Thyroid gland (tissue), 4 donors: ENCODE measurements at regions not wholly inside any gene's neighbourhood (a gene's known extent, or its start where the extent isn't known, plus 50 kb on each side); places are given as distances from the start of the nearest gene placed in this dataset.
"Not testable (repeated sequence)": the region's sequence is repeated elsewhere in the genome, so short reads cannot be mapped to it uniquely, and the experiment has no call there.

Experiments
- DNase-seq, 2 donors: peaks; one replicate each; pipeline ENCODE4 v3.0.0-alpha.2; 2019
- H3K27ac ChIP-seq, 3 donors: fragments of 200-600 bp; sonication (generic); 1 replicate in 2 of 3; 2 replicates in 1 of 3; pipeline ENCODE4 v1.5.1; 2016 to 2019; ENCODE audit warnings: mild to moderate bottlenecking in 1 of 3, moderate library complexity in 1 of 3
- H3K27me3 ChIP-seq: fragments of 200-600 bp; sonication (generic); one replicate; pipeline ENCODE4 v1.5.1; 2019
- H3K36me3 ChIP-seq, 2 donors: fragments of 200-600 bp; sonication (generic); one replicate each; pipeline ENCODE4 v1.5.1; 2016 to 2019
- H3K4me1 ChIP-seq, 2 donors: fragments of 200-600 bp; sonication (generic); one replicate each; pipeline ENCODE4 v1.5.1; 2017 to 2019
- H3K4me3 ChIP-seq, 3 donors: fragments of 200-600 bp; sonication (generic); replicated peaks in 1 of 3; 1 replicate in 2 of 3; 2 replicates in 1 of 3; pipeline ENCODE4 v1.5.1; 2016; ENCODE audit warnings: mild to moderate bottlenecking in 1 of 3
- H3K9me3 ChIP-seq: fragments of 200-600 bp; sonication (generic); one replicate; pipeline ENCODE4 v1.5.1; 2017
- CTCF ChIP-seq, 6 experiments: fragments of 200-600 bp in 3 of 6; fragments of 450-650 bp in 3 of 6; sonication (generic) in 3 of 6; IDR thresholded peaks; one replicate each; pipeline ENCODE4 v1.5.1; 2016 to 2019; ENCODE audit warnings: antibody characterized with exemption in 6 of 6, mild to moderate bottlenecking in 2 of 6, inconsistent platforms in 1 of 6, moderate library complexity in 1 of 6
- POLR2A ChIP-seq, 2 donors: fragments of 450-650 bp; IDR thresholded peaks; one replicate each; pipeline ENCODE4 v1.6.1; 2017; ENCODE audit warnings: antibody characterized with exemption in 2 of 2, mild to moderate bottlenecking in 2 of 2, moderate library complexity in 1 of 2
- whole genome bisulfite sequencing, 2 donors: methylation state at CpG; one replicate each; pipeline ENCODE4 v1.1.5; 2017; 5-methylcytosine and 5-hydroxymethylcytosine counted together
- intact Hi-C: fragments of 100-400 bp; cut with DNase I; formaldehyde crosslinking; loops from one replicate; pipeline ENCODE4 v1.15.1; 2023

- Histone ChIP-seq H3K27me3 (no peaks in the 10 kb centered on the region), H3K27ac (no peak overlapping the region), H3K9me3 (no peaks in the 10 kb centered on the region), H3K36me3 (no peaks in the 10 kb centered on the region), H3K4me3 (no peak overlapping the region), H3K4me1 (no peaks in the 10 kb centered on the region)
- TF ChIP-seq POLR2A (IDR thresholded peaks at IDR 0.05) (no peak), CTCF (IDR thresholded peaks at IDR 0.05) (no peak)
- WGBS, 2 donors: 77 to 90% methylated on average over 2 of the region's 2 CpGs
- DNase-seq: no peak
- intact Hi-C loops: no loop called here
Measured at GRCh38 chr4:20192736-20193135, 59.0 kb upstream of the SLIT2 start.

GRCh38 chr4:20185103-20185502 lies 66.6 kb upstream of the SLIT2 start:
- Histone ChIP-seq H3K9me3 (no peaks in the 10 kb centered on the region), H3K36me3 (no peaks in the 10 kb centered on the region), H3K27me3 (no peaks in the 10 kb centered on the region), H3K27ac (no peak overlapping the region), H3K4me1 (no peaks in the 10 kb centered on the region), H3K4me3 (no peak overlapping the region)
- DNase-seq: no peak
- intact Hi-C loops: no loop called here
- TF ChIP-seq CTCF (IDR thresholded peaks at IDR 0.05): no peak
- TF ChIP-seq POLR2A (IDR thresholded peaks at IDR 0.05): no peak
- 56 to 70% methylated on average over 2 of the region's 2 CpGs for WGBS, 2 donors

GRCh38 chr4:20183131-20183530 lies 68.6 kb upstream of the SLIT2 start:
- intact Hi-C loops, H3K27me3 ChIP-seq, H3K36me3 ChIP-seq, H3K9me3 ChIP-seq, H3K27ac ChIP-seq, H3K4me3 ChIP-seq, DNase-seq, H3K4me1 ChIP-seq: not testable (repeated sequence)
- whole genome bisulfite sequencing, 2 donors: 88 to 92% methylated on average over 5 of the region's 5 CpGs

DNA sequence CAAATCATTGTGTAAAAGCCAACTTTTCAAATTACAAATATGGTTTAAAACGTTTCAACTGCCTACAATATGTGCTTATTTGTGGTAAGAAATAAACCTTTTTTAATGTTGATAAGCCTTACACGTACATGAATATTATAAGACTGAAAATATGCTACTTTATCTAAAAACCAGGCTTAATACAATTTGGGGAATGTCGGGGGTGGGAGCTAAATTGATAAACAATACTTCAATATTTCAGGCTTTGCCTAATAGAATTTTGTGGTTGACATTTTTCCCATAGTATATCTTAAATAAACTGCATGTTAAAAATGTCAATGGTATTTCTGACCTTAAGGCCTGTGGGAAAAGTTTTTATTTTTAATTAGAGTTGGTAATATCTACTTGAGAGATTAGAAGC lies 69.8 kb upstream of the SLIT2 start:
- TF ChIP-seq POLR2A (IDR thresholded peaks at IDR 0.05): no peak
- no peak for TF ChIP-seq CTCF (IDR thresholded peaks at IDR 0.05)
- WGBS, 2 donors: 70 to 71% methylated on average over 3 of the region's 3 CpGs
- DNase-seq: no peak
- no peaks in the 10 kb centered on the region for H3K4me1 ChIP-seq
- H3K9me3 ChIP-seq: no peaks in the 10 kb centered on the region
- H3K27me3 ChIP-seq: no peaks in the 10 kb centered on the region
- no peaks in the 10 kb centered on the region for H3K36me3 ChIP-seq
- H3K4me3 ChIP-seq: no peak overlapping the region
- no peak overlapping the region for H3K27ac ChIP-seq
- intact Hi-C loops: no loop called here

GRCh38 chr4:20180509-20180908 lies 71.2 kb upstream of the SLIT2 start:
- DNase-seq: no peak
- no peak for TF ChIP-seq POLR2A (IDR thresholded peaks at IDR 0.05)
- no peak for TF ChIP-seq CTCF (IDR thresholded peaks at IDR 0.05)
- Histone ChIP-seq H3K36me3 (no peaks in the 10 kb centered on the region), H3K4me3 (no peak overlapping the region), H3K27me3 (no peaks in the 10 kb centered on the region), H3K27ac (no peak overlapping the region), H3K9me3 (no peaks in the 10 kb centered on the region), H3K4me1 (no peaks in the 10 kb centered on the region)
- intact Hi-C loops: no loop called here

DNA sequence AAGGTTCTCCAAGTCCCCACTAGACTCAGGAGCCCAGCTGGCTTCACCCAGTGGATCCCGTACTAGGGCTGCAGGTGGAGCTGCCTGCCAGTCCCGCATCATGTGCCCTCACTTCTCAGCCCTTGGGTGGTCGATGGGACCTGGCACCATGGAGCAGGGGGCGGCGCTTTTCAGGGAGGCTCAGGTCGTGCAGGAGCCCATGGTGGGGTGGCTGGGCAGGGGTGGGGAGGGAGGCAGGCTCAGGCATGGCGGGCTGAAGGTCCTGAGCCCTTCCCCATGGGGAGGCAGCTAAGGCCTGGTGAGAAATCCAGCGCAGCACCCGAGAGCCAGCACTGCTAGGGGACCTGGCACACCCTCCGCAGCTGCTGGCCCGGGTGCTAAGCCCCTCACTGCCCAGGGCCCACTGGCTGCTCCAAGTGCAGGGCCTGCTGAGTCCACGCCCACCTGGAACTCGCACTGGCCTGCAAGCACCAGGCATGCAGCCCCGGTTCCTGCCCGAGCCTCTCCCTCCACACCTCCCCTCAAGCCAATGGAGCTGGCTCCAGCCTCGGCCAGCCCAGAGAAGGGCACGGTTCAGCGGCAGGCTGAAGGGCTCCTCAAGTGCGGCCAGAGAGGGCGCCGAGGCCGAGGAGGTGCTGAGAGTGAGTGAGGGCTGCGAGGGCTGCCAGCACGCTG lies 72.7 kb upstream of the SLIT2 start:
- no peak for DNase-seq
- no peak overlapping the region for H3K4me3 ChIP-seq
- no peak for TF ChIP-seq CTCF (IDR thresholded peaks at IDR 0.05)
- TF ChIP-seq POLR2A (IDR thresholded peaks at IDR 0.05): no peak
- H3K4me1 ChIP-seq: no peaks in the 10 kb centered on the region
- H3K27me3 ChIP-seq: no peaks in the 10 kb centered on the region
- no peaks in the 10 kb centered on the region for H3K9me3 ChIP-seq
- intact Hi-C loops: no loop called here
- H3K27ac ChIP-seq: no peak overlapping the region
- WGBS, 2 donors: 80 to 90% methylated on average over 11 to 20 of the region's 24 CpGs
- no peaks in the 10 kb centered on the region for H3K36me3 ChIP-seq
